HG02610 (cell line): ENCODE measurements at regions not wholly inside any gene's neighbourhood (a gene's known extent, or its start where the extent isn't known, plus 50 kb on each side); places are given as distances from the start of the nearest gene placed in this dataset.
"Not testable (repeated sequence)": the region's sequence is repeated elsewhere in the genome, so short reads cannot be mapped to it uniquely, and the experiment has no call there.

Experiments
- ATAC-seq: cut with Tn5 transposase; IDR thresholded peaks from one replicate; pipeline ENCODE4 v1.9.1; 2021; ENCODE audit warnings: mild to moderate bottlenecking, moderate library complexity; ENCODE audit not compliant: unreplicated experiment

- no peak for ATAC-seq
Measured at GRCh38 chr6:99143108-99143861, 195.5 kb upstream of the FBXL4 start.

GRCh38 chr6:99141906-99142305, 194.2 kb upstream of the FBXL4 start:
- ATAC-seq: not testable (repeated sequence)

GRCh38 chr6:99138445-99138844, 190.7 kb upstream of the FBXL4 start:
- no peak for ATAC-seq

GRCh38 chr6:99137314-99137713, 189.6 kb upstream of the FBXL4 start:
- ATAC-seq: no peak

- no peak for ATAC-seq
Measured at GRCh38 chr6:99136488-99136887, 188.7 kb upstream of the FBXL4 start.

DNA sequence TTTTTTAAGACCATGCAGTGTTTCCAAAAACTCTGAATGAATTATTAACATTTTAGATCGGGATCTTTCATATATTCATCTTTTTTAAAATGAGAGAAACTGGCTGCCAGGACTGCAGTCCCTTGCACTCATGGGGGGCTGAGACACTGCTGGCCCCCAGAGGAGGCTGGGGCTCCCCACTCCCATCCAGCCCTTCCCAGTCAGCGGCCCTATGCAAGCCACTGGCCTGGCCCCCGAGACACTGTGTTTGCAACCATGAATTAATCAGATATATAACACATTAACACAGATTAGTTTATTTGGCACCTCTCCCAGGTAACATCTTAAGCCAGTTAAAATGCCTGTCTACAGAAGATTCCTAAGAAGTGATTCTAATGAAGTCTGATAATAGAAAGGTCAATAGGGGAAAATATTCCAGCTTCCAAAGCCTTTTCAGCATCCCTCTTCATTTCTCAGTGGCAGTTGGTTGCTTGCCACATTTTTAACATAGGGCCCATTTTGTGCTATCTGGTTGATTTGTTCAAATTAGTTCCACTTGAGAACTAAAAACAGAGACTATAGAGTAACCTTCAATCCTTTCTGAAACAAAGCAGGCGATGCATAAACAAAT, 184.4 kb upstream of the FBXL4 start:
- no peak for ATAC-seq

DNA sequence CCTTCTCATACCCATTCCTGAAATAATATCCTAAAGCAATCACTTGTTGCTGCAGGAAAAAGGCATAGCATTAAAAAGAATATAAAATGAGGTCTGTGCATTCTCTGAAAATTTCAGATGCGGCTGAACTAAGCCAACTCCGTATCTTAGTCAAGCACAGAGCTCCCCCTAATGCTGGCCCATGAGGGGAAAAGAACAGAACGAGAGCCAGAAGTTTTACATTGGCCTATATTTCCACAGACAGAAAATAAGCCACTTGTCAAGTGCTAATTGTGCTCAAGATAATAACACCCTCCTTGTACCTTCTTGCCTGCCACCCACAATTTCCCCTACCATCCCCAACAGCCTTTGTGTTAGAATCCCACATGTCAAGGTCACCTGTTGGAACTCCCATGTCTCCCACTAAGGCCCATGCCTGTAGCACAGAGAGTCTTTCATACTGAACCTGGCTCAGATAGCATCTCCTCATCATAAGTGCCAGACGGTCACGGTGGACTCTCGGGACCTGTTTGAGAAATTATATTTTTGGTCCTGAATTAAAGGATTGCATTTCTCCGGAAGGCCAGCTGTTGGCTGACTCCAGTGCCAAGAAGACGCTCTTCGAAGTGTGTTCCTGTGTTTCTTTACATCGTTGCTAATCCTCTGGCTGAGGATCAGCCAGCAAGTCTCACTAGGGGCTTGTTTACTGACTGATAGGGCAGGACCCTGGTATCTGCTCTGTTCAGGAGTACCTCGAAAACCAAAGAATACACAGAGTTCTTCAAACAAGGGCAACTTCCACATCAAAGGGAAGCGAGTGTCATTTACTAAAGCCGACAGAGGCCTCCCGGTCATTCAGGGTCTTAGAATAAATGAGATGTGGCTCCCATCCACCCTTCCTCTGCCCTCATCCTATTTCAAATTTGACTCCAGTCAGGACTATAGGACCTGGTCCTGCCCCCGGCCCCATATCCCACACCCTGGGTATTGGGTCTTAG, 183.4 kb upstream of the FBXL4 start:
- ATAC-seq: no peak

- ATAC-seq: no peak
Measured at GRCh38 chr6:99129835-99130234, 182.1 kb upstream of the FBXL4 start.

- no peak for ATAC-seq
Measured at GRCh38 chr6:99121748-99122147, 174.0 kb upstream of the FBXL4 start.

DNA sequence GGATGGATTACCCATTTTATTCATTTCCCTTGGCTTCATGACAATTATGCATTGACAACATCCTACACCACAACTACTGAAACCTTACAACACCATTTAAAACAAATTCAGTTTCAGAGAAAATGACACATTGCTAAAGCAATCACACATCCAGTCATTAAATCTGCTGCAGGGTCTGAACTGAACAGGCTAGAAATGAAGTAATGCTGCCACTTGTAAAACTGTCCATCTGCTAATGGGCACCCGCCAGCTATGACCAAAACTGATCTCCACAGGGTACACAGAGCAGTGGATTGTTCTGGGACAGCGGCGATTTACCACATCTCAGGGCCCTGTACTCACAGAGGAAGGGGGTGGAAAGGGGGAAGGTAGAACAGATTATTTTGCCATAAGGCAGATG, 172.9 kb upstream of the FBXL4 start:
- ATAC-seq: no peak

GRCh38 chr6:99119109-99120031, 171.6 kb upstream of the FBXL4 start:
- ATAC-seq: peak; percentile 44

GRCh38 chr6:99114769-99115406, 167.1 kb upstream of the FBXL4 start:
- peak; percentile 84 for ATAC-seq

DNA sequence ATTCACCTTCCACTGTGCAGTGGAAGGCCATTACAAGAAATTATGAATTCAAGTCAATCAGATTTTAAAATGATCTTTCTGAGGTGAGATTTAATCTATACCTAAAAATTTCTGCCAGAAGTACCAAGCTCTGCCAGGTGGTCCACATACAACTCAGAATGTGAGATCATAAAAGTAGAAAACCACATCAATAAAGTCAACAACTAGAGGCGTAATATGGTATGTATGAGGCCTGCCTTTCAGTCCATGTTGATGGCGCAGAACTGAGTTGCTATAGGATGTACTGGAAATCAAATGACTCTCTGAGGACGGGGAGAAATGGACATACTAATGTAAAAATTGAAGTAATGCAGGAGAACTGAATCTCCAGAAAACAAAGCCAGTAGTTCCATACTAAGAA, 163.8 kb upstream of the FBXL4 start:
- ATAC-seq: no peak

DNA sequence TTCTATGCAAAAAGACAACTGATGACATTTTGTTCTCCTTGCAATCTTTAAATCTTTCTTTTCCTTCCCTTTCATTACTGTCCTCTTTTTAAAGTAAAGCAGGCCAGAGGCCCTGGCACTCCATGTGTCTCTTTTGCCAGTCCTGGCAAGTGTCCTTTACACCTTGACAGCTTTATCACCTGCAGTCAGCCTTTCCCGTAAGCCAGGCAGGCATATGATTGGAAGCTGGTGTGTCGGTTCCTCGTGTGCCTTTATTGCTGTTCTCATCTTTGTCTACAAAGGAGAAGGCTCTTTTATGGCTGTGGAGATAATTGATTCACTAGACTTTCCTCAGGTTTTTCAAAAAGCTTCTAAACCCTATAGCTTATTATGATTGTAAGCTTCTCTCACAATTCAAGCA, 162.3 kb upstream of the FBXL4 start:
- ATAC-seq: no peak

- no peak for ATAC-seq
Measured at GRCh38 chr6:99104218-99104617, 156.5 kb upstream of the FBXL4 start.

GRCh38 chr6:99099243-99099642, 151.5 kb upstream of the FBXL4 start:
- no peak for ATAC-seq

GRCh38 chr6:99096170-99096569, 148.4 kb upstream of the FBXL4 start:
- ATAC-seq: no peak

DNA sequence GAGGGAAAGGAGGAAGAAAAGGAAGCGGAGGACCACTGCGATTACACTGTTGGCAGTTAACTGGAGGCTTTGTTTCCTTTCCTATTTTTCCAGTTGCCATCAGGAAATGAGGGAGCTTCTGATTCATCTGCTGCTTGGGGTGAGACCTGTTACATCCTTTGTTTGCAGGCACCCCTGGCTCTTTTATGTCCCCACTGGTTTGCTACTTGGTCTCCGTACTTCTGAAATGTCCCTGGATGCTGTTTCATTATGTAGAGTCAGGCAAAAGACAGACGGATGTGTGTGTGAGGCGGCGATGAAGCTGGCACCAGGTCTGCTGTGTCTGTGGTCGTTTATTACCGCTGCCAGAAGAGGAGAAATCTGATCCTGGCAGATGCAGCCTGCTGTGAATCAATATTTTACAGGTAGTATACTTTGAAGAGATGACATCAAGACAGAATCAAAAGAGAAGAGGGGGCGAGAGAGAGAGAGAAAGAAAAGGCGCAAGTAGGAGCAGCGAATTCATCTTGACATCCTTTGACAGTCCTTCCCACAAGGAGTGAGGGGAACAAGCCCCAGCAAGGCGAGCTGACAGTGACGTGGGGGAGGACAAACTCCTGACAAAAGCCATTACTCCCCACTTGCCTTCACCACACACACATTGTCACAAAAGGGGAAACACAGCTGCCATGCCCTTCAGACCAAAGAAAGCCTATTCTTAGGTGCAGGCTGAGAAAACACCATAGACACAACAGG, 145.9 kb upstream of the FBXL4 start:
- no peak for ATAC-seq

- ATAC-seq: peak; percentile 27
Measured at GRCh38 chr6:99092461-99092860, 144.7 kb upstream of the FBXL4 start.
